Suppressor macrophage treated with lipopolysaccharide for 4 hours (primary cell): ENCODE measurements at regions not wholly inside any gene's neighbourhood (a gene's known extent, or its start where the extent isn't known, plus 50 kb on each side); places are given as distances from the start of the nearest gene placed in this dataset.
"Not testable (repeated sequence)": the region's sequence is repeated elsewhere in the genome, so short reads cannot be mapped to it uniquely, and the experiment has no call there.

Experiments used
- DNase-seq: peaks from one replicate; pipeline ENCODE4 v3.0.0-alpha.2; 2020

DNA sequence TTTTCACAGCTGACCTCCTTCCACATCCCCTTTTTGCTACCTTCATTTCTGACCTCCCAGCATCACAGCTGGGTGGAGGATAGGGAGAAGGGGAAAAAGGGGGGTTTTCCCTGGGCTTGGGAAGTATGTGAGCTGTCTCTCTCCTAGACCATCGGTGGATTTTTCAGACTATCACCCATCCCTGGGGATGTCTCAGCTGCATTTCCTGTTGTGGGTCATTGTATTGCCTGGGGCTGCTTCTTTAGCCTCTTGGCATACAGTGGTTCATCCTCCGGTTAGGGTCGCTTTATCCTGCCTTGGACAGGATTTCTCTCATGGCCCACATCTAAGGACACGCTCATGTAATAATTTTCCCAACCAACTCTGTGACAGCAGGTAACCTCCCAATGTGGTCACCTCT is 142.5 kb upstream of the ARG1 start:
- no peak for DNase-seq

DNA sequence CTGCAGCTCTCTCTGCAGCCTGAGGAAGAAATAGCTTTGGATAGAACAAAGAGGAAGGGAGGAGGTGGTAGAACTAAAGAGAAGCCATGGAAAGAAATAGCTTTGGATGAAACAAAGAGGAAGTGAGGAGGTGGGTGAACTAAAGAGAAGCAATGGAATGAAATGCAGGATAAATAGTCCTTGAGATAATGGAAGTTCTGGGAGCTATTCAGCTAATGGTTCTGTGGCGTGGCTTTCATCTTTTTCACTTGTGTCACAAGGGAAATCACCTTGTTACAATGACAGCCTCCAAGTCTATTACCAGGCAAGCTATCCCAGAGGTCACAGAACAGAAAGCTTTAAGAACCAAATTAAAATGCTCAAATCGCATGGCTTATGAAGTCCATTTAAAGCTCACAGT is 141.3 kb upstream of the ARG1 start:
- no peak for DNase-seq

DNA sequence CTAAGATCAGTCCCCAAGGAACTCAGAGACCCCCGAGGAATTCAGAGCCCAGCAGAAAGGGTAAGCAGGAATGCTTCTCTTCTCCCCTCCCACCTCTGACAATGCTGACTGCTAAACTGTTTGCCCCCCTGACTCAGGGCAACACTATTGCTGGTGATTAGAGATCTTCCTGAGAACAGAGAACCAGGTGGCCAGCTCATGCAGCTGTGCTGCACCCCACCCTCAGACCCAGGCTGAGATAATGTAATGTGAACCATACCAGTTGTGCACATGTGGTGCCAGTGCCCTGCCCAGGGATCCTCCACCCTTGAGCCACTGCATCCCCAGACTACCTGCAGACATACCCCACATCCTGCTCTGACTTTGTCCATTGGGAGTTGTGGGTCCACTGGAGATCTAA is 139.1 kb upstream of the ARG1 start:
- no peak for DNase-seq

DNA sequence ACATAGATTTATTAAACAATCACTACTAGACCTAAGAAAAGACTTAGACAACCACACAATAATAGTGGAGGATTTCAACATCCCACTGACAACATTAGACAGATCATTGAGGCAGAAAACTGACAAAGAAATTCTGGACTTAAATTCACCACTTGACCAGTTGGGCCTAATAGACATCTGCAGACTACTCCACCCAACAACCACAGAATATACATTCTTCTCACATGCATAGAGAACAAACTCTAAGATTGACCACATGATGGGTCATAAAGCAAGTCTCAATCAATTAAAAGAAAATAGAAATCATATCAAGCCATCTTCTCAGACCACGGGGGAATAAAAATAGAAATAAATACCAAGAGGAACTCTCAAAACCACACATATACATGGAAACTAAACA is 136.7 kb upstream of the ARG1 start:
- no peak for DNase-seq

DNA sequence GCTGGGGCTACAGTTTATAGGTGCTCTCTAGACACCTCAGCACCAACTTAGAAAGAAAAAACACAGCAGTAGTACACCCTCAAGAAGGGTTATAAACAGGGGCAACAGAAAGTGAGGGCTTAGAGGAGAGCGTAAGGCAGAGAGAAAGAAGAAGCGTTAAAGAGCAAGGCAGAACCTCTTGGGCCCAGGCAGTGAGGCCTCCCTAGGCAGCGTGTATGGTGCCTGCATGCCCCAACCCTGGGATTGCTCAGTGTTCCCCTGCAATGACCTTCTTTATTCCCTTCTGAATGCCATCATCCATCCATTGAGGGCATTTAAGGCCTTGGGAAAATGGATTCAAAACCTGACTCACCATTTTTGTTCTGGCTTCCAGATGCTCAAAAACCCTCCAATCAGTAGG is 130.0 kb upstream of the ARG1 start:
- no peak for DNase-seq

DNA sequence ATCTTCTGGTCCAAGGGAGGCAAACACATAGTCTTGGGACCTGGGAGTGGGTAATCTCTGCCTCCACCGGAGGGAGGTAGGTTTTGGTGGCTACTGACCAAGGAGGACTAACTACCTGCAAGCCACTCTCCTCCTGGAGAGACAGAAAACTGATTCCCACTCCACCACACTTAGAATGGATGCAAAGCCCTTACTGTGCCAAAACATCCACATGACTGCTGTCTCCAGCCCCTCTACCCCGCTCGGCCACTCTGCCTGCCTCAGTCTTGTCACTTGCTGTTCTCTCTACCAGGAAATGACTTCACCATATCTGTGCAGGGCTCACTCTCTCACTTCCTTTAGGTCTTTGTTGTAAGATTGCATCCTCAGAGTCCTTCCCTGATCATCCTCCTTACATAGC is 129.5 kb upstream of the ARG1 start:
- no peak for DNase-seq

DNA sequence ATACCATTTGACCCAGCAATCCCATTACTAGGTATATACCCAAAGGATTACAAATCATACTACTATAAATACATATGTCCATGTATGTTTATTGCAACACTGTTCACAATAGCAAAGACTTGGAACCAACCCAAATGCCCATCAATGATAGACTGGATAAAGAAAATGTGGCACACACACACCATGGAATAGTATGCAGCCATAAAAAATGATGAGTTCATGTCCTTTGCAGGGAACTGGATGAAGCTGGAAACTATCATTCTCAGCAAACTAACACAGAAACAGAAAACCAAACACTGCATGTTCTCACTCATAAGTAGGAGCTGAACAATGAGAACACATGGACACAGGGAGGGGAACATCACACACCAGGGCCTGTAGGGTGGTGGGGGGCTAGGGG is 127.7 kb upstream of the ARG1 start:
- DNase-seq: not testable (repeated sequence)

DNA sequence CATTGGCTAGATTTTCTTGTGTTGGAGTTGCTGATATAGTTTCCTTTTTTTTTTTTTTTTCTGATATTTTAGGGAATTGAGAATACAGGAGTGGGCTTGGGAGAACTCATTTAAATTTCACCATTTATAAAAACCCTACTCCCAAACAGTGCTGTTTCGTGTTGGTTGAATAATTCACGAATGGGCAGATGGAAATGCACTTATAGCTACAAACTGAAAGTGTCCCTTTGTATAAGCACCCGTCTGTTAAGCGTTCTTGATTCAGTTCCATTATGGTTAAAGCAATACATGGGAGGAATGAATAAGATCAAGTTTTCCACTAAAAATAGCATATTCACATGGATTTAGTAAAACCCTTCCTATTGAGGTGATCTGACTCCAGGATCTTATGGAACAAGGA is 122.2 kb upstream of the ARG1 start:
- DNase-seq: no peak

DNA sequence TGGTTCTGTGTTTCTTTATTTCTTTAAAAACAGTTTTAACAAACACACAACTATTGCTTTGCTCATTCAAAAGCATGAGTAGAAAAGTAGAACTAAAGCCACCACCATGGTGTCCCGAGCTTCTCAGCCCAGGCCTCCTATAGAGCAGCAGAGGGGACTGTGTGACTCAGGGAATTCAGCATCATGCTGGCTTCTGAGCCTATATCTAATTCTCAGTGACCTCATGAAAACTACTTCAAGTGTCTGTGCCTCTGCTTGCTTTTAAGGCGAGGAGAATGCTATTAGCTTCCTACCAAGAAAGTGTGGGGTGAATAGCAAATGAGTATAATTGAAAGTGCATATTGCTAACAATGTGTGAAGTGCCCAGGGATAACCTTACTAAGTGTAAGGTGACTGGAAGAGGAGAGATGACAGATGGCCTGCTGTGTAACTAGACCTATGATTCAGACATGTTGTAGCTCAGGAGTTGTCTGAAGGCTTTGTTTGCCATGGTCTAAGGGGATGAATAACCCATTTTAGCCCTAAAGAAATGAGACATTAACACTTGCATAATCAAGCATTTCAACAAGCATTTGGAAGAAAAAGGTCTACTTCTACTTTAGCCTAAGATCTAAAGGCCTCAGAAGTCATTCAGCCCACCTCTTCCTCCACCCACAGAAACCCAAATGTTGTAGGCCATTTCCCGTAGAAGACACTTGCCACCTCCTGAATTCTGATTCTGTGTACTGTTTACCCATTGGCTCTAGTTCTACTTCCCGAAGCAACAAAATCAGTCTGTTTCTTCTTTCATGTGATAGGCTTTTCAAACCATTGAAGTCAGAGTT is 121.5 kb upstream of the ARG1 start:
- DNase-seq: peak; percentile 8

DNA sequence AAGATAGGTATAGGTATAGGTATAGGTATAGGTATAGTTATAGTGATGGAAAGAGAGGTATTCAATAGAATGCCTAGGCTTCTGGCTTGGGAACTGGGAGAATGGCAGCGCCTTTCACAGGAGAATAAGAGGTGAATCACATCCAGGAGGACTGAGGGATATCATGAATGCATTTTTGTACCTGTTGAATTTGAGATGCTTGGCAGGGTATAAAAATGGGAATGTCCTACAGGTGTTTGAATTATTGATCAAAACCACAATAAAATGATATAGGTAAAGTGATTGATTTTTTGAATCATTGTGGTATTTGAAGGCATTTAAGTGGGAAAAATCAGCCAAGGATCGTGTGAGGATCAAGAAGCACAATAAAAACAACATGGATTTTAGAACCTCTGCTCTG is 119.2 kb upstream of the ARG1 start:
- DNase-seq: no peak

DNA sequence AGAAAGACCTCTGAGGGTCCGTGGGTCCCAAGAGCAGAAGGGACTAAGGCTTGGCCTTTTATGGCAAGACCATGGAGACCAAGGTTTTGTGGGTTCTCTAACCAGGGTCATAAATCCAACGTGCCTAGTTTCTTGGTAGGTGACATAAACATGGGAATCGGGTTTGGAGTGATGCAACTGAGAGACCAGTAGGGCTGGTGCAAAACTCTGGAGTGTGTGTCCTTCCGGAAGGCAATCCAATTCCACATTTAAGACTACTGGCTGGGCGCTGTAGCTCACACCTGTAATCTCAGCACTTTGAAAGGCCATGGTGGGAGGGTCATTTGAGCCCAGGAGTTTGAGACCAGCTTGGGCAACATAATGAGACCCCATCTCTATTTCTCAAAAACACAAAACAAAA is 116.5 kb upstream of the ARG1 start:
- no peak for DNase-seq

DNA sequence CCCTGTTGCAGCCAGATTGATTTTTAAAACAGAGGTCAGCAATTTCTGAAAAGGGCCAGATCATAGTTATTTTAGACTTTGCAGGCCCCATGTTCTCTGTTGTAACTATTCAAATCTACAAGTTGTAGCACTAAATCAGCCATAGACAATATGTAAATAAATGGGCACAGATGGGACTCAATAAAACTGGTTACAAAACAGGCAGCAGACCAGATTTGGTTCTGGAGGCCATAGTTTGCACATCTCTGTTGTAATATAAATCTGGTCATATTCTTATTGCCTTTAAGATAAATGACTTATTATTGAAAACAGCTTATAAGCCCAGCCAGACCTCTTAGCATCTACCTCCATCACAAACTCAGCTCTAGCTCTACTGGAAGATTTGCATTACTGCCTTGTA is 114.0 kb upstream of the ARG1 start:
- DNase-seq: no peak

DNA sequence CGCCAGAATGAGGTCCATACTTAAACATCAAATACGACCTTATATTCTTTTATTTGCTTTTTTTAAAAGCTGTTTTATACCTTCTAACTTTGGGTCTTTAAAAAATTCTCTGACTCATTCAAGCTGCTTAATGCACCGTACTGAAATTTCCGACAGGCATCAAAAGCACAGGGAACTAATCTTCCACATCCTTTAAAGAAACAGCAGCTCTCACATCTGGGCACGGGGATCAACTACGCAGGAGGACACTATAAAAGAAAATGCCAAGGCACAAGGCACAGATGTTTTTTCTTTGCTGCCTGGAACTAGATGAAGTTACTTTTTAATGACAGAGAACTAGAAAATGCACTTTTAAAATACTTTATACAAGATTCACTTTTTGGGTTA is 112.4 kb upstream of the ARG1 start:
- DNase-seq: no peak

DNA sequence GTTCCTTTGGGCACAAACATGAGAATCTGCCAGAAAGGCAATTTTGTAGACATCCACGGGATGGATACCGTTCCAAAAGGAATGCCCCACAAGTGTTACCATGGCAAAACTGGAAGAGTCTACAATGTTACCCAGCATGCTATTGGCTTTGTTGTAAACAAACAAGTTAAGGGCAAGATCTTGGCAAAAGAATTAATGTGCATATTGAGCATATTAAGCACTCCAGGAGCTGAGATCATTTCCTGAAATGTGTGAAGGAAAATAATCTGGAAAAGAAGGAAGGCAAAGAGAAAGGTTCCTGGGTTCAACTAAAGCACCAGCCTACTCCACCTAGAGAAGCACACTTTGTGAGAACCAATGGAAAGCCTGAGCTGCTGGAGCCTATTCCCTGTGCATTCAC is 103.9 kb upstream of the ARG1 start:
- DNase-seq: no peak

DNA sequence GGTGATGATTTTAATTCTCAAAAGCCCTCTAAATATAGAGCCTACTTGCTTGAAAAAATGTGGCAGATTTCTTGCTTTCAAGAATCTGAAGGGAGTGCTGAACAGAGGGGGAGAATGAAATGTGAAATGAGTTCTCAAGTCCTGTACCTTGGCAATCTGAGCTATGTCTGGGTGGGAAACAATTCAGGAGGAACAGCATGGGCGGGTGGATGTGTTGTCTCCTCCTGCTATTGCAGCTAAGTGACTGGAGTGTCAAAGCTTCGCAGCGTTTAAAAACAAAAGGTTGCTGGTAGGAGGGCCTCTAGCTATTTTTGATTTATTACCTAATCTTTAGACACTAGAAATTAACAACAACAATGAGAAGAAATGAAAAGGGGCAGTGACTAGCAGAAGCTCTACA is 102.5 kb upstream of the ARG1 start:
- no peak for DNase-seq

DNA sequence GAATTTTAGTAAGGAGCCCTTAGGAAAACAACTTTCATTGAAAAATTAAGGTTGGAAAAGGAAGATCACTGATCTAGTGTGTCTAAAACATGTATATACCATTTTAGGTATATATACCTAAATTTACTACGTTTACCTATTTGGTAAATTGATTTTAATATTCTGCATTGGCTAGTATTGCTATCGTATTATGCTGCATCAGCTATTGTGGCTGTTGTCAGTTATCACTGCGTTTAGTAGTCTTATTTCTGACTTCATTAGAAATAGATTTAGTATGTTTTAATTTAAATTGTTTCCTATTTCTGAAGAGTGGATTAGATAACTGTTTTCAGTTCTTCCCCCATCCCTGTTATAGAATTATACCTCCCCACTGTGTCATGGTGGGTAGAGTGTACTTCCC is 101.7 kb upstream of the ARG1 start:
- DNase-seq: no peak

DNA sequence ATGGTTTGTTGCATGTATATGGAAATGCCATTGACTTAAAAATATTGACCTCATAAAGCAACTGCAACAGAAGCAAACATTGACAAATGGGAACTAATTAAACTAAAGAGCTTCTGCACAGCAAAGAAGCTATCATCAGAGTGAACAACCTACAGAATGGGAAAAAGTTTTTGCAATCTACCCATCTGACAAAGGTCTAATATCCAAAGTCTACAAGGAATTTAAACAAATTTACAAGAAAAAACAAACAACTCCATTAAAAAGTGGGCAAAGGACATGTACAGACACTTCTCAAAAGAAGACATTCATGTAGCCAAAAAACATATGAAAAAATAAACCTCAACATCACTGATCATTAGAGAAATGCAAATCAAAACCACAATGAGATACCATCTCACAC is 99.7 kb upstream of the ARG1 start:
- DNase-seq: not testable (repeated sequence)

DNA sequence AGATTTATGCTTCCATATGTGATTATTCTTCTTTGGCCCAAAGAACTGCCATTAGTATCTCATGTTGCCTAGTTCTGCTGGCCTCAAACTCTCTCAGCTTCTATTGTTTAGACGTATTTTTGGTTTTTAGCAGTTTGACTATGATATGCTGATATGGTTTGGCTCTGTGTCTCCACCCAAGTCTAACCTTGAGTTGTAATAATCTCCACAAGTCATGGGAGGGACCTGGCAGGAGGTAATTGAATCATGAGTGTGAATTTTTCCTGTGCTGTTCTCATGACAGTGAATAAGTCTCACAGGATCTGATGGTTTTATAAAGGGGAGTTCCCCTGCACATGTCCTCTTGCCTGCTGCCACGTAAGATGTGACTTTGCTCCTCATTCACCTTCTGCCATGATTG is 96.7 kb upstream of the ARG1 start:
- DNase-seq: no peak

DNA sequence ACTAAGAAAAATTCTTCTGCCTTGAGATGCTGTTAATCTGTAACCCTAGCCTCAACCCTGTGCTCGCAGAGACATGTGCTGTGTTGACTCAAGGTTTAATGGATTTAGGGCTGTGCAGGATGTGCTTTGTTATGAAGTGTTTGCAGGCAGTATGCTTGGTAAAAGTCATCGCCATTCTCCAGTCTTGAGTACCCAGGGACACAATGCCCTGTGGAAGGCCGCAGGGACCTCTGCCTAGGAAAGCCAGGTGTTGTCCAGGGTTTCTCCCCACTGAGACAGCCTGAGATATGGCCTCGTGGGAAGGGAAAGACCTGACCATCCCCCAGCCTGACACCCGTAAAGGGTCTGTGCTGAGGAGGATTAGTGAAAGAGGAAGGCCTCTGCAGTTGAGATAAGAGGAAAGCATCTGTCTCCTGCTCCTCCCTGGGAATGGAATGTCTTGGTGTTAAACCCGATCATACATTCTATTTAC is 94.2 kb upstream of the ARG1 start:
- DNase-seq: not testable (repeated sequence)

DNA sequence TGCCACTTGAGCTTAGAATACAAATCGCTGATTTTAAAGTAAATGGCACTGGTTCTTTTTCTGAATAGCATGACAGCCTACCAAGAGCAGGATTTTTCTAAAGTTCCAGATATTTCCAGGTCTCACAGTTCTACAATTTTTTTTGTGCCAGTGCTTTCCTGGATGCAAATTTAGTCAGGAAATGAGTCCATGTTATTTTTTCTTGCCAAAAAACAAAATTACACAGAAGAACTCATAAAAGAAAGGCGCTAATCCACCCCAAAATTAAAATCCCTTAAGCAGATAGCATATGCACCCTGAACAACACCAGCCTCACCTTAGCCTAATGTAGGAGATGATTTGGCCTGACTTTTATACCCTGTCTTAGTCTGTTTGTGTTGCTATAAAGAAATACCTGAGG is 86.4 kb upstream of the ARG1 start:
- no peak for DNase-seq

DNA sequence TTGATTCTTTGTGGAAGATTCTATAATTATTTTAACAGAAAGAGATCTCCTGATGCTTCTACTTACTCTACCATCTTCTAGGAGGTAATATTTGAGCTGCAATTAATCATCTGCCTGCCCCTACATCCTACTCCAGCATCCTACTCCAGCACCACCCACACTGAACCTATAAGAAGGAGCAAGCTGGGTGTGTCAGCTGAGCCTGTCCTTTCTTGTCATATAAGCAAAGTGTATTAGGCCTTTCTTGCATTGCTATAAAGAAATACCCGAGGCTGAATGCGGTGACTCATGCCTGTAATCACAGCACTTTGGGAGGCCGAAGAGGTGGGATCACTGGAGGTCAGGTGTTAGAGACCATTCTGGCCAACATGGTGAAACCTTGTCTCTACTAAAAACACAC is 84.2 kb upstream of the ARG1 start:
- no peak for DNase-seq

DNA sequence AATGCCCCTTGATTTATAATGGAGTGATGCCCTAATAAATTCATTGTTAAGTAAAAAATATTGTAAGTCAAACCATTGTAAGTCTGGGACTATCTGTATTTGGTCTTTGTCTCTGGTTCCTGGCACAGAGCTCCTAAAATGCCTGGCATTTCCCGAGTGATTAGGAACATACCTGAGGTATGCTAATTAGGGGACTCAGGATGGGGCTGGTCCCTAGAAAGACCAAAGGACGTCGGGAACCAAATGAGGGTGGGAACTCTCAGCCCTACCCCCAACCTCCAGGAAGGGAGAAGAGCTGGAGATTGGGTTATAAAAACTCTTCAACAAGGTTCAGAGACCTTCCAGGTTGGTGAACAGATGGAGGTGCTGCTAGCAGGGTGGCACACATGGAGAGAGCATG is 82.6 kb upstream of the ARG1 start:
- no peak for DNase-seq

DNA sequence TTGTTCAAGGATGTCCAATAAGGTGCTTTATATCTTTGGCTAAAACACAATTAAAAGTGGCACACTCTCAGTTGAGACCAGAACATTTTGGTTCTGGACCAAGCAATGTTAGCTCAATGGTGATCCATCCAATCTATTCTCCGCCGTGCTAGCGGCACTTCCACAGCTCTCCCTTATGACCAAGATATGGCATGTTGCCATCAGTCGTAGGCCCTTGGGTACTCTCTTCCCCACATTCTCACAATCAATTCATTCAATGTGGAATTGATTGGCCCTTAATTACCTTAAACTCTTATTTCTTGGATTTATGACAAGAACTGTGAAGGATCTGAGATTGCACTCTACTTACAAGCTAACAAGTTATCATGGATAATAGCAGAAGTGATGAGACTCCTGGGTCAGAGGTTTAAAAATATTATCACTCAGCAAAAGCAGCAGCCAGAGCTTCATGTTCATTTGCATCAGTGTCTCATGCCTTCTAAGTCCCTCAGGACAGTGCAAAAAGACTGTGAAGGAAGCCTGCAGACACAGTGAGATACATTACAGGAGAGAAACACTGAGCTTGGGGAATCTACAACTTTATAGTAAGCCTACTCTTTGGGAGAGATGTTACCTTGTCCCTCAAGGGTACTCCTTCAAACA is 80.0 kb upstream of the ARG1 start:
- DNase-seq: no peak

DNA sequence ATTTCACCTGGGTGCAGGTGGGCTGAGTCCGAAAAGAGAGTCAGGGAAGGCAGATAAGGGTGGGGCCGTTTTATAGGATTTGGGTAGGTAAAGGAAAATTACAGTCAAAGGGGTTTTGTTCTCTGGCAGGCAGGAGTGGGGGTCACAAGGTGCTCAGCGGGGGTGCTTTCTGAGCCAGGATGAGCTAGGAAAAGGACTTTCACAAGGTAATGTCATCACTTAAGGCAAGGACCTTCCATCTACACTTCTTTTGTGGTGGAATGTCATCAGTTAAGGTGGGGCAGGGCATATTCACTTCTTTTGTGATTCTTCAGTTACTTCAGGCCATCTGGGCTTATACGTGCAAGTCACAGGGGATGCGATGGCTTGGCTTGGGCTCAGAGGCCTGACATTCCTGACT is 68.6 kb upstream of the ARG1 start:
- not testable (repeated sequence) for DNase-seq

DNA sequence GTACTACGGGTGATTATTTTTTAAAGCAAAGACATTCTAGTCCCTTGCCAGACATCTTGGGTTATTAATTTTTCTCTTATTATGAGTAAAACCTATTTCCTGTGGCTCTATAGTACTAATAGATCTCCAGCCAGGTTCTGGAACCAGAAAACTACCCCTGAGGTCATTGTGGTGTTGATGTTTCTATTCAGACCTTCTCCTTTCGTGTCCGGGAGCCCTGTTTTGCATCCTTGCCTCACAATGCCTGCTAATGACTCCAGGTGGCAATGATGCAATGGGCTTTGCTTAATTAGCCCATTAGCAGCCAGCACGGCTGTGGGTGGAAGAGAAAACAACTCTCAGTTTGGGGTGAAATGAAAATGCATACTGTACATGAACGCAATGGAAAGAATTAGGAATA is 62.9 kb upstream of the ARG1 start:
- no peak for DNase-seq
